ENCODE measurements at regions not wholly inside any gene's neighbourhood (a gene's known extent, or its start where the extent isn't known, plus 50 kb on each side); places are given as distances from the start of the nearest gene placed in this dataset.

DNA sequence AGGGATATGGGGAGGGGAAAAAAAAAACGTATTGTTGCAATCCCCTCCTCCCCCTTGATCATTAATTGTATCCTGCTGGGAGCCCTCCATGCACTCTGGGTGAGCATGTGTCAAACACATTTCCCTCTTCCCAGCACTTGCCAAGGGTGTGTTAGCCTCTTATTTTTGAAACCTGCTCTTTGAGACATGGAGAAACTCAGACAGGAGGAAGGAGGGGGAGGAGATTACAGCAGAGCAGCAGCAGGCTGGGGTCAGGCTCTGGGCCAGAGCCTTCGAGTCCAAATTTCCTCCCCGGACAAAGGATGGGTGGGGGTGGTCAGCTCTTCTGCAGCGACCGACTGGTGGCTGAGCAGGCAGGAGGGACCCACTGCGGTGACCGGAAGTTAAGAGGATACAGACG is 64.7 kb downstream of the SOX9 start:
- TF ChIP-seq, protein P1, sequence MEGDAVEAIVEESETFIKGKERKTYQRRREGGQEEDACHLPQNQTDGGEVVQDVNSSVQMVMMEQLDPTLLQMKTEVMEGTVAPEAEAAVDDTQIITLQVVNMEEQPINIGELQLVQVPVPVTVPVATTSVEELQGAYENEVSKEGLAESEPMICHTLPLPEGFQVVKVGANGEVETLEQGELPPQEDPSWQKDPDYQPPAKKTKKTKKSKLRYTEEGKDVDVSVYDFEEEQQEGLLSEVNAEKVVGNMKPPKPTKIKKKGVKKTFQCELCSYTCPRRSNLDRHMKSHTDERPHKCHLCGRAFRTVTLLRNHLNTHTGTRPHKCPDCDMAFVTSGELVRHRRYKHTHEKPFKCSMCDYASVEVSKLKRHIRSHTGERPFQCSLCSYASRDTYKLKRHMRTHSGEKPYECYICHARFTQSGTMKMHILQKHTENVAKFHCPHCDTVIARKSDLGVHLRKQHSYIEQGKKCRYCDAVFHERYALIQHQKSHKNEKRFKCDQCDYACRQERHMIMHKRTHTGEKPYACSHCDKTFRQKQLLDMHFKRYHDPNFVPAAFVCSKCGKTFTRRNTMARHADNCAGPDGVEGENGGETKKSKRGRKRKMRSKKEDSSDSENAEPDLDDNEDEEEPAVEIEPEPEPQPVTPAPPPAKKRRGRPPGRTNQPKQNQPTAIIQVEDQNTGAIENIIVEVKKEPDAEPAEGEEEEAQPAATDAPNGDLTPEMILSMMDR (IDR thresholded peaks at IDR 0.05) = no peak
- TF ChIP-seq POLR2A (IDR thresholded peaks at IDR 0.05) = no peak

Measured in thyroid gland (tissue), 4 donors.